Gastrocnemius medialis (tissue), 4 donors: ENCODE measurements at regions not wholly inside any gene's neighbourhood (a gene's known extent, or its start where the extent isn't known, plus 50 kb on each side); places are given as distances from the start of the nearest gene placed in this dataset.

ENCODE experiments used
- ATAC-seq, 2 donors: fragments of 150-250 bp; one replicate each; pipeline ENCODE4 v1.9.1; 2016
- DNase-seq, 2 donors: peaks; one replicate each; pipeline ENCODE4 v3.0.0-alpha.2; 2019
- H3K27ac ChIP-seq, 4 donors: fragments of 200-600 bp; sonication (generic); 1 replicate in 1 of 4; 2 replicates in 3 of 4; pipeline ENCODE4 v1.5.1; 2016 to 2018; ENCODE audit warnings: mild to moderate bottlenecking in 2 of 4, moderate library complexity in 1 of 4
- H3K27me3 ChIP-seq, 3 donors: fragments of 200-600 bp; sonication (generic) in 2 of 3; 1 replicate in 1 of 3; 2 replicates in 2 of 3; pipeline versions ENCODE4 v1.5.1 to v1.6.0; 2016 to 2019; ENCODE audit warnings: mild to moderate bottlenecking in 1 of 3, moderate library complexity in 1 of 3
- H3K36me3 ChIP-seq, 2 donors: fragments of 200-600 bp; sonication (generic) in 1 of 2; one replicate each; pipeline ENCODE4 v1.5.1; 2017 to 2018
- H3K4me1 ChIP-seq, 2 donors: fragments of 200-600 bp; sonication (generic) in 1 of 2; one replicate each; pipeline ENCODE4 v1.5.1; 2016 to 2017; ENCODE audit warnings: mild to moderate bottlenecking in 2 of 2
- H3K4me3 ChIP-seq, 4 donors: fragments of 200-600 bp; sonication (generic) in 3 of 4; 1 replicate in 1 of 4; 2 replicates in 3 of 4; pipeline ENCODE4 v1.5.1; 2016 to 2019; ENCODE audit warnings: mild to moderate bottlenecking in 2 of 4
- H3K9me3 ChIP-seq, 3 donors: fragments of 200-600 bp; sonication (generic) in 2 of 3; 1 replicate in 1 of 3; 2 replicates in 2 of 3; pipeline ENCODE4 v1.5.1; 2016 to 2019
- CTCF ChIP-seq, 5 experiments: fragments of 450-650 bp in 3 of 5; fragments of 200-600 bp in 2 of 5; sonication (generic) in 2 of 5; IDR thresholded peaks in 4 of 5; conservative IDR thresholded peaks in 1 of 5; 1 replicate in 4 of 5; 2 replicates in 1 of 5; pipeline ENCODE4 v1.5.1; 2016 to 2019; ENCODE audit warnings: antibody characterized with exemption in 5 of 5, mild to moderate bottlenecking in 3 of 5, moderate library complexity in 3 of 5
- POLR2A ChIP-seq, 2 donors: fragments of 450-650 bp; IDR thresholded peaks; one replicate each; pipeline ENCODE4 v1.6.1; 2017; ENCODE audit warnings: antibody characterized with exemption in 2 of 2, mild to moderate bottlenecking in 2 of 2, moderate library complexity in 2 of 2
- in situ Hi-C, 4 donors: fragments of 200-750 bp; cut with MboI; loops; one replicate each; pipeline versions ENCODE4 v1.15.0 to v1.8.0; 2017; ENCODE audit warnings: low sequenced_read_pairs in 4 of 4
- intact Hi-C: fragments of 100-400 bp; cut with DNase I; formaldehyde crosslinking; loops from one replicate; pipeline ENCODE4 v1.15.1; 2023; ENCODE audit warnings: low total_unique reads

- Histone ChIP-seq H3K4me3 (no peak overlapping the region), H3K4me1 (peaks cover 12 to 23% of the 10 kb centered on the region in 2 donors), H3K36me3 (no peaks in the 10 kb centered on the region), H3K27me3 (no peaks in the 10 kb centered on the region), H3K9me3 (no peaks in the 10 kb centered on the region), H3K27ac (peak overlapping the region in 2 of 4 donors; percentile 45 to 64)
- no peak for TF ChIP-seq CTCF (IDR thresholded peaks at IDR 0.05 in 4 of 5, conservative IDR thresholded peaks at IDR 0.05 in 1 of 5)
- in situ Hi-C loops (loop anchor here in 3 of 4 donors (10.0 to 25.0 kb wide), 3 partner anchors 342 to 392 kb away; partner anchors contain the start of genes CDC26 (in 1 of the 3), PRPF4 (in 1 of the 3) and RNF183 (in 1 of the 3)), intact Hi-C loops (loop anchor here (2.0 kb wide), 1 partner anchor 207 kb away; no protein-coding TSS in a partner anchor)
- ATAC-seq (no peak), DNase-seq (no peak)
Observed at GRCh38 chr9:113653746-113654604, 190.4 kb downstream of the RGS3 start.

- Histone ChIP-seq H3K4me1 (peaks cover 10 to 21% of the 10 kb centered on the region in 2 donors), H3K9me3 (no peaks in the 10 kb centered on the region), H3K27me3 (no peaks in the 10 kb centered on the region), H3K4me3 (no peak overlapping the region), H3K27ac (peak overlapping the region; percentile 9 to 64 (median 50)), H3K36me3 (no peaks in the 10 kb centered on the region)
- in situ Hi-C loops (loop anchor here (5.0 to 25.0 kb wide), 5 partner anchors 63 to 393 kb away; partner anchors contain the start of genes CDC26 (in 1 of the 4), PRPF4 (in 1 of the 4) and RNF183 (in 1 of the 4)), intact Hi-C loops (loop anchor here (1.0 to 5.0 kb wide), 3 partner anchors 64 to 208 kb away; partner anchors contain the start of gene RGS3)
- ATAC-seq = peak; percentile 18 to 28
- DNase-seq = no peak
- TF ChIP-seq CTCF (IDR thresholded peaks at IDR 0.05 in 4 of 5, conservative IDR thresholded peaks at IDR 0.05 in 1 of 5) (no peak), POLR2A (IDR thresholded peaks at IDR 0.05) (no peak)
Observed at GRCh38 chr9:113654605-113655428, 191.3 kb downstream of the RGS3 start.

GRCh38 chr9:113656771-113657670, 193.5 kb downstream of the RGS3 start:
- no peaks in the 10 kb centered on the region for H3K27me3 ChIP-seq
- H3K36me3 ChIP-seq = no peaks in the 10 kb centered on the region
- in situ Hi-C loops = loop anchor here (5.0 to 25.0 kb wide), 5 partner anchors 65 to 395 kb away; partner anchors contain the start of genes CDC26 (in 1 of the 4), PRPF4 (in 1 of the 4) and RNF183 (in 1 of the 4)
- H3K4me1 ChIP-seq = peaks cover 10 to 21% of the 10 kb centered on the region in 2 donors
- H3K9me3 ChIP-seq = no peaks in the 10 kb centered on the region
- no peak overlapping the region for H3K27ac ChIP-seq
- TF ChIP-seq CTCF (IDR thresholded peaks at IDR 0.05 in 4 of 5, conservative IDR thresholded peaks at IDR 0.05 in 1 of 5) (no peak), POLR2A (IDR thresholded peaks at IDR 0.05) (no peak)
- ATAC-seq (no peak), DNase-seq (no peak)
- intact Hi-C loops = loop anchor here (5.0 kb wide), 1 partner anchor 195 kb away; the partner anchor contains the start of gene RGS3
- H3K4me3 ChIP-seq = no peak overlapping the region
